Kidney (tissue), 13 donors: ENCODE measurements at regions not wholly inside any gene's neighbourhood (a gene's known extent, or its start where the extent isn't known, plus 50 kb on each side); places are given as distances from the start of the nearest gene placed in this dataset.

Source experiments
- DNase-seq, 5 donors: peaks; one replicate each; pipeline ENCODE4 v3.0.0-alpha.2; 2013 to 2020
- FAIRE-seq: peaks from 2 replicates; lab custom pipeline; 2012; peaks lifted over from hg19 to GRCh38; lab: Jason Lieb, UNC
- H3K27ac ChIP-seq, 2 donors: one replicate each; pipeline ENCODE4 v1.7.0; 2013; ENCODE audit warnings: low read depth in 2 of 2, low read length in 2 of 2, inconsistent platforms in 1 of 2
- H3K27me3 ChIP-seq: one replicate; pipeline ENCODE4 v1.7.1; 2013; ENCODE audit warnings: low read length, inconsistent platforms; ENCODE audit not compliant: control insufficient read depth, insufficient read depth
- H3K36me3 ChIP-seq, 3 donors: one replicate each; pipeline versions ENCODE4 v1.7.0 to v1.7.1; 2013; ENCODE audit warnings: low read length in 3 of 3, control low read depth in 1 of 3, inconsistent platforms in 1 of 3; ENCODE audit not compliant: insufficient read depth in 3 of 3, control insufficient read depth in 2 of 3
- H3K4me1 ChIP-seq, 3 donors: one replicate each; pipeline versions ENCODE4 v1.7.0 to v1.7.1; 2013; ENCODE audit warnings: low read length in 3 of 3, inconsistent platforms in 1 of 3, low read depth in 1 of 3; ENCODE audit not compliant: control insufficient read depth in 2 of 3, insufficient read depth in 2 of 3
- H3K4me3 ChIP-seq, 3 donors: one replicate each; pipeline versions ENCODE4 v1.7.0 to v1.8.1; 2013; ENCODE audit warnings: low read length in 3 of 3, control low read depth in 1 of 3, inconsistent platforms in 1 of 3
- H3K9ac ChIP-seq, 3 donors: one replicate each; pipeline versions ENCODE4 v1.7.0 to v1.7.1; 2013; ENCODE audit warnings: low read length in 3 of 3, control low read depth in 1 of 3, inconsistent platforms in 1 of 3
- H3K9me3 ChIP-seq, 3 donors: one replicate each; pipeline versions ENCODE4 v1.7.0 to v1.7.1; 2013; ENCODE audit warnings: low read length in 3 of 3, control low read depth in 1 of 3, inconsistent platforms in 1 of 3; ENCODE audit not compliant: control insufficient read depth in 2 of 3, insufficient read depth in 1 of 3
- intact Hi-C: fragments of 100-400 bp; cut with DNase I; formaldehyde crosslinking; loops from one replicate; pipeline ENCODE4 v1.11.1; 2022
- TF ChIP-seq, protein P1 (sequence below): IDR thresholded peaks from 3 replicates; pipeline ENCODE4 v1.5.1; 2012; ENCODE audit warnings: mild to moderate bottlenecking, moderate library complexity, borderline replicate concordance; ENCODE audit not compliant: insufficient read depth; ENCODE audit errors: extremely low read depth
- donor health status: control.
- donor health status: control.
- donor health status: control.
- donor health status: control.
- donor health status: control.
- donor health status: DM: yes; HTN: yes; CAD: no.
- donor health status: Normal renal cell carcinoma (clear cell type).

DNA sequence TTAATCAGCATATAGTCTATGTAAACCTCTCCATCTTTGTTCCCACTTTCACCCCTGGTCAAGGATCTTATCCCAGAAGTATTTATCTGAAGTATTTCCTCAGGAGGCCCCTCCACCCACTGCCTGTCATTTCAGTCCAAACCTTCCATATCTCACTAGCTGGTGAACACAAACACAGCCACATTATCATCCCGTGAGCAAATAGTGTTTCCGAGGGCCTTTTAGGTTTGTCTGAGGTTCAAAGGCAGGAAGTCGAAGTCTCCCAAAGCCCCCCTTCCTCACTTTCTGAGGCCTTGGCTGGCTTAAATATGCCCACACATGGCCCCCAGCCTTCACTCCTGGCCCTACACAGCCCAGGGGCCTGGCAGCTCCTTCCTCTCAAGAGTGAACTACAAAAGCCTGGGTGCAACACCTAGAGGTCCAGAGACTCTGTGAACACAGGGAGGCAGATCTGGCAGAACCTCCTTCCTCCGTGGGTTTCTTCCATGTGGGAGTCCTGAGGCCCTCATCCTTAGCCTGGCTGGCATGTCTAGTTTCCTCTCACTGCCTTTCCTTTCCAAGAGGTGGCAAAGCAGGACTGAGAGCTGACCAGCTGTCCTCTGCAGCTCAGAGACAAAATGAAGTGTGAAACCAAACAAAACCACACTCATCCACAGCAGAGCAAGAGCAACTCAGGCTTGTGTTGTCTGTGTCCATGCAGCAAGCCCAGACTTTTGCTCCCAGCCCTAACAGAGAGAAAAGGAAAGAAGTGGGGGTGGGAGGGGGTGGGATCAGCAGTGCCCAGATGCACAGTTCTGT is 264.2 kb downstream of the SS18 start:
- intact Hi-C loops, result no loop called here
- H3K4me1 ChIP-seq, result no peaks in the 10 kb centered on the region
- no peaks in the 10 kb centered on the region for H3K9me3 ChIP-seq
- no peak overlapping the region for H3K9ac ChIP-seq
- H3K27ac ChIP-seq, result no peak overlapping the region
- FAIRE-seq (no peak), DNase-seq (no peak)
- no peaks in the 10 kb centered on the region for H3K27me3 ChIP-seq
- no peak overlapping the region for H3K4me3 ChIP-seq
- no peaks in the 10 kb centered on the region for H3K36me3 ChIP-seq
- TF ChIP-seq, protein P1, sequence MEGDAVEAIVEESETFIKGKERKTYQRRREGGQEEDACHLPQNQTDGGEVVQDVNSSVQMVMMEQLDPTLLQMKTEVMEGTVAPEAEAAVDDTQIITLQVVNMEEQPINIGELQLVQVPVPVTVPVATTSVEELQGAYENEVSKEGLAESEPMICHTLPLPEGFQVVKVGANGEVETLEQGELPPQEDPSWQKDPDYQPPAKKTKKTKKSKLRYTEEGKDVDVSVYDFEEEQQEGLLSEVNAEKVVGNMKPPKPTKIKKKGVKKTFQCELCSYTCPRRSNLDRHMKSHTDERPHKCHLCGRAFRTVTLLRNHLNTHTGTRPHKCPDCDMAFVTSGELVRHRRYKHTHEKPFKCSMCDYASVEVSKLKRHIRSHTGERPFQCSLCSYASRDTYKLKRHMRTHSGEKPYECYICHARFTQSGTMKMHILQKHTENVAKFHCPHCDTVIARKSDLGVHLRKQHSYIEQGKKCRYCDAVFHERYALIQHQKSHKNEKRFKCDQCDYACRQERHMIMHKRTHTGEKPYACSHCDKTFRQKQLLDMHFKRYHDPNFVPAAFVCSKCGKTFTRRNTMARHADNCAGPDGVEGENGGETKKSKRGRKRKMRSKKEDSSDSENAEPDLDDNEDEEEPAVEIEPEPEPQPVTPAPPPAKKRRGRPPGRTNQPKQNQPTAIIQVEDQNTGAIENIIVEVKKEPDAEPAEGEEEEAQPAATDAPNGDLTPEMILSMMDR, result no peak

DNA sequence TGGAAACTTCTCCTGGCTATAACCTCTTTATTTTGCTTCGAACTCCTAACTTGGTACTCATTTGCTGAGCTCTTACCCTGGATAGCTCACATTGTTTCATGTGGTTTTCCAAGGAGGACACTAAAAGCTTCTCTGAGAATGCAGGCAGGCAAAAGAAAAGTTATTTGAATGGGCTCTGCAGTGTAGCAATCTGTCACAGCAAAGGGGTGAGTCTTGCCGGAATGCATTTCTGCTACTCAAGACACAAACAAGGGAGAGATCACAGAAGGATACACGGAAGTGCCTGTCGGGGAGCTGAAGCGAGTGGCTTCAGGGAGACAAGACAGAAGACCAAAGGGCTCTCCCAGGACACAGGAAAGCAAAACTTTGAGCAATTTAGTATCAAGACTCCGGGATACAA is 265.4 kb downstream of the SS18 start:
- H3K4me1 ChIP-seq, result no peaks in the 10 kb centered on the region
- FAIRE-seq, result no peak

DNA sequence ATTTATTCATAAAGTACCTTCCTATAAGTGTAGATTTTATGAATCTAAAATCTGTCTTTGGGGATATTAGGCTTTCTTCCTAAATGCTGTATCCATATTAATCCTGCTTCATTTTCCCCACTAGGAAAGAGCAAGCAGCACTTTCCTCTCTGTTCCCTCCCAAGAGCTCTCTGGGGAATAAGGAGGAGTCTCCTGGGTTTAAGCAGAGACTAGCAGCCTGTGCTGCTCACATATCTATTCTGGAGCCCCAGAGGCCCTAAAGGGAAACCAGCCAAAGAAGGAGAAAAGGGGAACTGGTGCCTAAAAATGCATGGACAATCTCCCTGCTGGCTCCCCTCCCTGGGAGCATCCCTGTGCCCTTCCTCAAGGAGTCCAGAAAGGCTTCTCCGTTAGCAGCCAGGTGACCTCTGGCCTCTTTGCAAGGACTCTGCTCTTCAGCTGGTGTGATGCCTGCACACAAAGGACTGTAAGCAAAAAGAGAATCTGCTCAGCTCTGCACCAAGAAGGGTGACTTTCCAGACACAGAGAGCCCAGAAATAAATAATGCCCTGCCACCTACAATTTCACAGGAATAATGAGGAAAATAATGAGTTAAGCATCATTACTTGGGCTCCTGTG is 270.6 kb downstream of the SS18 start:
- H3K27ac ChIP-seq, result no peak overlapping the region
- H3K36me3 ChIP-seq, result no peaks in the 10 kb centered on the region
- intact Hi-C loops, result no loop called here
- no peak overlapping the region for H3K4me3 ChIP-seq
- H3K4me1 ChIP-seq, result no peaks in the 10 kb centered on the region
- no peaks in the 10 kb centered on the region for H3K9me3 ChIP-seq
- TF ChIP-seq, protein P1, result no peak
- FAIRE-seq (no peak), DNase-seq (no peak)
- no peaks in the 10 kb centered on the region for H3K27me3 ChIP-seq
- H3K9ac ChIP-seq, result no peak overlapping the region

More for the DNA sequence above, 265.4 kb downstream of the SS18 start:
- Histone ChIP-seq H3K36me3 (no peaks in the 10 kb centered on the region), H3K9me3 (no peaks in the 10 kb centered on the region), H3K4me3 (no peak overlapping the region), H3K9ac (no peak overlapping the region), H3K27ac (no peak overlapping the region), H3K27me3 (no peaks in the 10 kb centered on the region)
- TF ChIP-seq, protein P1, result no peak
- no peak for DNase-seq
- intact Hi-C loops, result no loop called here
